IMR-90 (cell line): ENCODE measurements at regions not wholly inside any gene's neighbourhood (a gene's known extent, or its start where the extent isn't known, plus 50 kb on each side); places are given as distances from the start of the nearest gene placed in this dataset.
"Not testable (repeated sequence)": the region's sequence is repeated elsewhere in the genome, so short reads cannot be mapped to it uniquely, and the experiment has no call there.

ENCODE experiments used
- ATAC-seq: fragments of 200-7000 bp; cut with Tn5 transposase; 2 replicates; pipeline ENCODE4 v1.9.1; 2020; ENCODE audit warnings: low read depth, mild to moderate bottlenecking, moderate library complexity
- BruUV-seq: library from RNA; stranded (reverse); fragments of 400-500 nt; replicated peaks from 2 replicates; lab custom pipeline; 2021; lab: Mats Ljungman, UMichigan
- CTCF ChIA-PET: fragments of 300-600 bp; formaldehyde crosslinking; extraction: SDS; loops from one replicate; lab custom pipeline; 2021; ENCODE audit warnings: antibody characterized with exemption; lab: Yijun Ruan, JAX
- POLR2A ChIA-PET: fragments of 300-600 bp; sonication (Branson Sonifier 250); formaldehyde crosslinking; loops from one replicate; lab custom pipeline; 2022; ENCODE audit warnings: antibody characterized with exemption; ENCODE audit not compliant: unreplicated experiment; lab: Charles Lee
- DNase-seq: peaks from one replicate; pipeline ENCODE4 v3.0.0; 2013
- H2AFZ ChIP-seq: replicated peaks from 2 replicates; pipeline ENCODE3; 2013; ENCODE audit warnings: low read length, mild to moderate bottlenecking; ENCODE audit not compliant: poor library complexity
- H2AK5ac ChIP-seq: 2 replicates; pipeline ENCODE4 v1.6.1; 2013; ENCODE audit warnings: low read depth, low read length, inconsistent platforms
- H2AK9ac ChIP-seq: replicated peaks from 2 replicates; pipeline ENCODE3; 2013; ENCODE audit warnings: mild to moderate bottlenecking, low read depth, low read length, moderate library complexity; ENCODE audit not compliant: poor library complexity
- H2BK120ac ChIP-seq: 2 replicates; pipeline ENCODE4 v1.6.1; 2013; ENCODE audit warnings: low read depth, low read length, inconsistent platforms
- H2BK15ac ChIP-seq: 3 replicates; pipeline ENCODE4 v1.6.1; 2013; ENCODE audit warnings: low read depth, low read length, inconsistent platforms
- H2BK20ac ChIP-seq: 2 replicates; pipeline ENCODE4 v1.6.1; 2013; ENCODE audit warnings: low read depth, mild to moderate bottlenecking, inconsistent platforms, low read length, moderate library complexity
- H2BK5ac ChIP-seq: 2 replicates; pipeline ENCODE4 v1.6.1; 2013; ENCODE audit warnings: mild to moderate bottlenecking, low read depth, low read length, inconsistent platforms; ENCODE audit not compliant: poor library complexity, severe bottlenecking
- H3K14ac ChIP-seq: replicated peaks from 2 replicates; pipeline ENCODE4 v1.6.1; 2013; ENCODE audit warnings: low read depth, low read length, inconsistent platforms
- H3K18ac ChIP-seq: 2 replicates; pipeline ENCODE4 v1.6.1; 2013; ENCODE audit warnings: low read depth, low read length, control low read depth
- H3K23ac ChIP-seq: 2 replicates; pipeline ENCODE4 v1.6.1; 2013; ENCODE audit warnings: low read depth, low read length, inconsistent platforms
- H3K27ac ChIP-seq: 2 replicates; pipeline ENCODE4 v1.5.1; 2013; ENCODE audit warnings: mild to moderate bottlenecking, control low read depth, low read length; ENCODE audit not compliant: insufficient read depth
- H3K27me3 ChIP-seq: 2 replicates; pipeline ENCODE4 v1.6.1; 2013; ENCODE audit warnings: low read length; ENCODE audit not compliant: control insufficient read depth, insufficient read depth
- H3K36me3 ChIP-seq: 2 replicates; pipeline ENCODE4 v1.6.1; 2013; ENCODE audit warnings: low read length, mixed read lengths; ENCODE audit not compliant: control insufficient read depth, insufficient read depth
- H3K4ac ChIP-seq: 2 replicates; pipeline ENCODE4 v1.6.1; 2013; ENCODE audit warnings: low read depth, low read length, inconsistent platforms
- H3K4me1 ChIP-seq: 2 replicates; pipeline ENCODE4 v1.6.1; 2013; ENCODE audit warnings: low read length, mixed read lengths; ENCODE audit not compliant: control insufficient read depth, insufficient read depth
- H3K4me2 ChIP-seq: 2 replicates; pipeline ENCODE4 v1.6.1; 2013; ENCODE audit warnings: low read depth, mild to moderate bottlenecking, control low read depth, low read length, moderate library complexity
- H3K4me3 ChIP-seq: 2 replicates; pipeline ENCODE4 v1.5.1; 2013; ENCODE audit warnings: low read depth, mild to moderate bottlenecking, control low read depth, low read length, moderate library complexity; ENCODE audit not compliant: insufficient read depth
- H3K56ac ChIP-seq: 2 replicates; pipeline ENCODE4 v1.6.1; 2013; ENCODE audit warnings: low read length, inconsistent platforms; ENCODE audit not compliant: insufficient read depth; ENCODE audit errors: extremely low read depth
- H3K79me1 ChIP-seq, 2 experiments: 2 replicates each; pipeline ENCODE4 v1.6.1; 2013; ENCODE audit warnings: low read length in 2 of 2, inconsistent platforms in 1 of 2, low read depth in 1 of 2
- H3K9ac ChIP-seq: 2 replicates; pipeline ENCODE4 v1.6.1; 2013; ENCODE audit warnings: low read depth, low read length, control low read depth
- H3K9me1 ChIP-seq: 2 replicates; pipeline ENCODE4 v1.6.1; 2013; ENCODE audit warnings: low read length, inconsistent platforms; ENCODE audit not compliant: insufficient read depth
- H3K9me3 ChIP-seq: 2 replicates; pipeline ENCODE4 v1.6.1; 2013; ENCODE audit warnings: low read length; ENCODE audit not compliant: control insufficient read depth, insufficient read depth
- H4K20me1 ChIP-seq: 2 replicates; pipeline ENCODE4 v1.6.1; 2013; ENCODE audit warnings: low read length, inconsistent platforms; ENCODE audit not compliant: insufficient read depth
- H4K5ac ChIP-seq: 2 replicates; pipeline ENCODE4 v1.6.1; 2013; ENCODE audit warnings: mild to moderate bottlenecking, low read depth, low read length, control low read depth
- H4K8ac ChIP-seq, 2 experiments: 2 replicates each; pipeline ENCODE4 v1.6.1; 2013; ENCODE audit warnings: low read depth in 2 of 2, low read length in 2 of 2, control low read depth in 1 of 2, inconsistent platforms in 1 of 2
- H4K91ac ChIP-seq: 2 replicates; pipeline ENCODE4 v1.6.1; 2013; ENCODE audit warnings: low read depth, low read length, inconsistent platforms; ENCODE audit not compliant: insufficient read depth
- WGBS, 2 experiments: methylation state at CpG; one replicate each; pipeline versions ENCODE4 v1.1.5 to v1.1.7; 2013; ENCODE audit warnings: missing lambda C conversion rate in 2 of 2; ENCODE audit not compliant: insufficient read length in 1 of 2; ENCODE audit errors: extremely low coverage in 2 of 2; 5-methylcytosine and 5-hydroxymethylcytosine counted together
- dilution Hi-C: fragments of 300-500 bp; cut with HindIII; formaldehyde crosslinking; loops from one replicate; pipeline ENCODE4 v1.14.3; 2018; ENCODE audit warnings: low sequenced_read_pairs; ENCODE audit not compliant: unreplicated experiment
- in situ Hi-C: fragments of 300-500 bp; cut with MboI; formaldehyde crosslinking; loops from 3 replicates; pipeline ENCODE4 v1.14.3; 2019; ENCODE audit warnings: low sequenced_read_pairs, inconsistent platforms, mixed read lengths
- intact Hi-C: fragments of 100-400 bp; cut with micrococcal nuclease; formaldehyde crosslinking; loops from 2 replicates; pipeline ENCODE4 v1.10.0; 2022

- H3K4me1 ChIP-seq, H2AK5ac ChIP-seq, H2AFZ ChIP-seq, H3K4me3 ChIP-seq, H3K4ac ChIP-seq, H3K23ac ChIP-seq, H3K9me3 ChIP-seq, H2BK15ac ChIP-seq, CTCF ChIA-PET, H2BK5ac ChIP-seq, ATAC-seq, dilution Hi-C loops, H3K79me1 ChIP-seq, H2BK120ac ChIP-seq, H3K18ac ChIP-seq, H3K4me2 ChIP-seq, H4K91ac ChIP-seq, H3K9me1 ChIP-seq, DNase-seq, H3K14ac ChIP-seq, H4K8ac ChIP-seq, in situ Hi-C loops, H3K27me3 ChIP-seq, intact Hi-C loops, POLR2A ChIA-PET, H3K56ac ChIP-seq, BruUV-seq, H2AK9ac ChIP-seq, H3K9ac ChIP-seq, H3K36me3 ChIP-seq, H2BK20ac ChIP-seq, H4K20me1 ChIP-seq, H3K27ac ChIP-seq, H4K5ac ChIP-seq: not testable (repeated sequence)
- WGBS, 2 experiments: no CpG with 5 or more reads among the region's 7 CpGs
Measured at GRCh38 chr6:141746324-141746723, 386.4 kb upstream of the GJE1 start.
